Stomach (tissue), 4 donors: ENCODE measurements at regions not wholly inside any gene's neighbourhood (a gene's known extent, or its start where the extent isn't known, plus 50 kb on each side); places are given as distances from the start of the nearest gene placed in this dataset.

Experiments
- CTCF ChIP-seq, 7 experiments: fragments of 450-650 bp in 4 of 7; fragments of 200-600 bp in 3 of 7; sonication (generic) in 3 of 7; IDR thresholded peaks; one replicate each; pipeline ENCODE4 v1.5.1; 2016 to 2019; ENCODE audit warnings: antibody characterized with exemption in 7 of 7, control low read depth in 2 of 7, mild to moderate bottlenecking in 1 of 7
- EP300 ChIP-seq: sonication (generic); formaldehyde crosslinking; IDR thresholded peaks from one replicate; pipeline ENCODE4 v1.6.1; 2017; ENCODE audit warnings: antibody characterized with exemption
- POLR2A ChIP-seq, 4 donors: fragments of 450-650 bp; IDR thresholded peaks; one replicate each; pipeline ENCODE4 v1.6.1; 2016; ENCODE audit warnings: antibody characterized with exemption in 4 of 4, control low read depth in 2 of 4, mild to moderate bottlenecking in 1 of 4, moderate library complexity in 1 of 4
- POLR2AphosphoS5 ChIP-seq, 3 donors: sonication (generic); formaldehyde crosslinking; IDR thresholded peaks; one replicate each; pipeline ENCODE4 v1.6.1; 2016; ENCODE audit warnings: antibody characterized with exemption in 3 of 3

- TF ChIP-seq POLR2AphosphoS5 (IDR thresholded peaks at IDR 0.05) = no peak
- no peak for TF ChIP-seq POLR2A (IDR thresholded peaks at IDR 0.05)
- no peak for TF ChIP-seq CTCF (IDR thresholded peaks at IDR 0.05)
- TF ChIP-seq EP300 = no peak
These were observed 911.8 kb downstream of the EPHA7 start for GRCh38 chr6:92507552-92507951.
